ENCODE measurements at regions not wholly inside any gene's neighbourhood (a gene's known extent, or its start where the extent isn't known, plus 50 kb on each side); places are given as distances from the start of the nearest gene placed in this dataset.
"Not testable (repeated sequence)": the region's sequence is repeated elsewhere in the genome, so short reads cannot be mapped to it uniquely, and the experiment has no call there.

- Mint-ChIP-seq H3K4me3 (ENCODE audit: unreplicated experiment) (no peak overlapping the region), H3K27me3 (ENCODE audit: unreplicated experiment) (no peaks in the 10 kb centered on the region), H3K36me3 (ENCODE audit: unreplicated experiment) (no peaks in the 10 kb centered on the region), H3K9me3 (ENCODE audit: unreplicated experiment) (no peaks in the 10 kb centered on the region), H3K4me1 (ENCODE audit: low read depth, unreplicated experiment) (peaks cover 2% of the 10 kb centered on the region), H3K27ac (ENCODE audit: unreplicated experiment) (no peak overlapping the region)
- DNase-seq: no peak
- TF ChIP-seq CTCF (IDR thresholded peaks at IDR 0.05; ENCODE audit: partially characterized antibody, unreplicated experiment): no peak
These were observed 91.9 kb upstream of the GPR50 start for GRCh38 chrX:151084454-151084853.

GRCh38 chrX:151085207-151085606, 91.2 kb upstream of the GPR50 start:
- Mint-ChIP-seq H3K36me3 (ENCODE audit: unreplicated experiment) (no peaks in the 10 kb centered on the region), H3K27me3 (ENCODE audit: unreplicated experiment) (peaks cover 1% of the 10 kb centered on the region), H3K4me1 (ENCODE audit: low read depth, unreplicated experiment) (no peaks in the 10 kb centered on the region), H3K27ac (ENCODE audit: unreplicated experiment) (no peak overlapping the region), H3K9me3 (ENCODE audit: unreplicated experiment) (no peaks in the 10 kb centered on the region), H3K4me3 (ENCODE audit: unreplicated experiment) (no peak overlapping the region)
- no peak for TF ChIP-seq CTCF (IDR thresholded peaks at IDR 0.05; ENCODE audit: partially characterized antibody, unreplicated experiment)
- no peak for DNase-seq

- Mint-ChIP-seq H3K27me3 (ENCODE audit: unreplicated experiment) (peaks cover 1% of the 10 kb centered on the region), H3K27ac (ENCODE audit: unreplicated experiment) (no peak overlapping the region), H3K4me3 (ENCODE audit: unreplicated experiment) (no peak overlapping the region)
These were observed 88.2 kb upstream of the GPR50 start for GRCh38 chrX:151088221-151088620.

GRCh38 chrX:151099001-151099400, 77.4 kb upstream of the GPR50 start:
- H3K27ac Mint-ChIP-seq (ENCODE audit: unreplicated experiment): no peak overlapping the region
- H3K4me3 Mint-ChIP-seq (ENCODE audit: unreplicated experiment): no peak overlapping the region
- no peaks in the 10 kb centered on the region for H3K9me3 Mint-ChIP-seq (ENCODE audit: unreplicated experiment)

More at GRCh38 chrX:151088221-151088620, 88.2 kb upstream of the GPR50 start:
- Mint-ChIP-seq H3K4me1 (ENCODE audit: low read depth, unreplicated experiment) (no peaks in the 10 kb centered on the region), H3K36me3 (ENCODE audit: unreplicated experiment) (no peaks in the 10 kb centered on the region), H3K9me3 (ENCODE audit: unreplicated experiment) (no peaks in the 10 kb centered on the region)
- no peak for TF ChIP-seq CTCF (IDR thresholded peaks at IDR 0.05; ENCODE audit: partially characterized antibody, unreplicated experiment)
- no peak for DNase-seq

GRCh38 chrX:151100799-151101198, 75.6 kb upstream of the GPR50 start:
- no peak for DNase-seq
- Mint-ChIP-seq H3K27ac (ENCODE audit: unreplicated experiment) (no peak overlapping the region), H3K36me3 (ENCODE audit: unreplicated experiment) (no peaks in the 10 kb centered on the region), H3K27me3 (ENCODE audit: unreplicated experiment) (no peaks in the 10 kb centered on the region), H3K9me3 (ENCODE audit: unreplicated experiment) (no peaks in the 10 kb centered on the region), H3K4me3 (ENCODE audit: unreplicated experiment) (no peak overlapping the region), H3K4me1 (ENCODE audit: low read depth, unreplicated experiment) (no peaks in the 10 kb centered on the region)
- no peak for TF ChIP-seq CTCF (IDR thresholded peaks at IDR 0.05; ENCODE audit: partially characterized antibody, unreplicated experiment)

More at GRCh38 chrX:151099001-151099400, 77.4 kb upstream of the GPR50 start:
- no peak for TF ChIP-seq CTCF (IDR thresholded peaks at IDR 0.05; ENCODE audit: partially characterized antibody, unreplicated experiment)
- Mint-ChIP-seq H3K4me1 (ENCODE audit: low read depth, unreplicated experiment) (no peaks in the 10 kb centered on the region), H3K36me3 (ENCODE audit: unreplicated experiment) (no peaks in the 10 kb centered on the region), H3K27me3 (ENCODE audit: unreplicated experiment) (no peaks in the 10 kb centered on the region)
- no peak for DNase-seq

- H3K9me3 Mint-ChIP-seq (ENCODE audit: unreplicated experiment); H3K4me1 Mint-ChIP-seq (ENCODE audit: low read depth, unreplicated experiment): not testable (repeated sequence)
These were observed 63.2 kb upstream of the GPR50 start for GRCh38 chrX:151113200-151113599.

More at GRCh38 chrX:151113200-151113599, 63.2 kb upstream of the GPR50 start:
- H3K36me3 Mint-ChIP-seq (ENCODE audit: unreplicated experiment); DNase-seq; H3K27me3 Mint-ChIP-seq (ENCODE audit: unreplicated experiment); H3K4me3 Mint-ChIP-seq (ENCODE audit: unreplicated experiment); H3K27ac Mint-ChIP-seq (ENCODE audit: unreplicated experiment): not testable (repeated sequence)

Data from glutamatergic neuron (in vitro differentiated cells).